GM06990 (cell line): ENCODE measurements at regions not wholly inside any gene's neighbourhood (a gene's known extent, or its start where the extent isn't known, plus 50 kb on each side); places are given as distances from the start of the nearest gene placed in this dataset.

ENCODE experiments used
- DNase-seq: peaks from one replicate; pipeline ENCODE4 v3.0.0-alpha.2; 2011; ENCODE audit not compliant: insufficient read length; ENCODE audit errors: extremely low read depth
- H3K27me3 ChIP-seq: replicated peaks from 2 replicates; pipeline ENCODE4 v1.6.0; 2011; ENCODE audit warnings: low read length; ENCODE audit not compliant: control insufficient read depth, insufficient read depth
- H3K36me3 ChIP-seq: 2 replicates; pipeline ENCODE4 v1.5.1; 2011; ENCODE audit warnings: low read length; ENCODE audit not compliant: control insufficient read depth, insufficient read depth
- H3K4me3 ChIP-seq: replicated peaks from 2 replicates; pipeline ENCODE4 v1.5.1; 2011; ENCODE audit warnings: low read depth, mild to moderate bottlenecking, control low read depth, low read length
- TF ChIP-seq, protein P1 (sequence below): IDR thresholded peaks from 2 replicates; pipeline ENCODE4 v1.5.1; 2011; ENCODE audit warnings: low read length, control low read depth, mild to moderate bottlenecking, inconsistent platforms; ENCODE audit not compliant: insufficient read depth, poor library complexity, severe bottlenecking

DNA sequence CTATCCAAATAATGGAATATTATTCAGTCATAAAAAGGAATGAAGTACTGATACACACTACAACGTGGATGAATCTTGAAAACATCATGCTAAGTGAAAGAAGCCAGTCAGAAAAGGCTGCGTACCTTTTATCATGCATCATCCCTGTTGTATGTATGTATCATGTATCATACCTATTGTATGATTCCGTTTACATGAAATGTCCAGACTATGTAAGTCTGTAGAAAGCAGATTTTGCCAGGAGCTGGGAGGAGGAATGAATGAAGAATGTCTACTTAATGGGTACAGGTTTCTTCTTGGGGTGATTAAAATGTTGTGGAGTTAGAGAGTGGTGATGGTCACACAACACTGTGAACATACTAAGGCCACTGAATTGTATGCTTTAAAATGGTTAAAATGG lies 135.9 kb upstream of the KLF14 start:
- peaks cover 16% of the 10 kb centered on the region for H3K36me3 ChIP-seq
- DNase-seq: no peak
- no peaks in the 10 kb centered on the region for H3K27me3 ChIP-seq
- TF ChIP-seq, protein P1, sequence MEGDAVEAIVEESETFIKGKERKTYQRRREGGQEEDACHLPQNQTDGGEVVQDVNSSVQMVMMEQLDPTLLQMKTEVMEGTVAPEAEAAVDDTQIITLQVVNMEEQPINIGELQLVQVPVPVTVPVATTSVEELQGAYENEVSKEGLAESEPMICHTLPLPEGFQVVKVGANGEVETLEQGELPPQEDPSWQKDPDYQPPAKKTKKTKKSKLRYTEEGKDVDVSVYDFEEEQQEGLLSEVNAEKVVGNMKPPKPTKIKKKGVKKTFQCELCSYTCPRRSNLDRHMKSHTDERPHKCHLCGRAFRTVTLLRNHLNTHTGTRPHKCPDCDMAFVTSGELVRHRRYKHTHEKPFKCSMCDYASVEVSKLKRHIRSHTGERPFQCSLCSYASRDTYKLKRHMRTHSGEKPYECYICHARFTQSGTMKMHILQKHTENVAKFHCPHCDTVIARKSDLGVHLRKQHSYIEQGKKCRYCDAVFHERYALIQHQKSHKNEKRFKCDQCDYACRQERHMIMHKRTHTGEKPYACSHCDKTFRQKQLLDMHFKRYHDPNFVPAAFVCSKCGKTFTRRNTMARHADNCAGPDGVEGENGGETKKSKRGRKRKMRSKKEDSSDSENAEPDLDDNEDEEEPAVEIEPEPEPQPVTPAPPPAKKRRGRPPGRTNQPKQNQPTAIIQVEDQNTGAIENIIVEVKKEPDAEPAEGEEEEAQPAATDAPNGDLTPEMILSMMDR: no peak
- H3K4me3 ChIP-seq: no peak overlapping the region

DNA sequence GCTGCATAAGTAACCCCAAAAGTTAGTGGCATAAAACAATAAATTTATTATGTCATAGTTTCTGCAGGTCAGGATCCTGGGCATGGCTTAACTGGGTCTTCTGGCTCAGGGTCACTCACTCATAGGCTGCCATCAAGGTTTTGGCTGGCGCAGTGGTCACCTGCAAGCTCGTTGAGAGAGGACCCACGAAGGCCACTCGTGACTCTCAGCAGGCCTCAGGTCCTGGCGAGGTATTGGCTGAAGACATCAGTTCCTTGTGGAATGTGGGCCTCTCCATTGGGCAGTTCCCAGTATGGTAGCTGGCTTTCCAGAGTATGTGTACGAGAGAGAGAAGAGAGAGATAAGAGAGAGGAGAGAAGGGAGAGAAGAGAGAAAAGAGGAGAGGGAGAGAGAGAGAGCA lies 138.3 kb upstream of the KLF14 start:
- TF ChIP-seq, protein P1: no peak
- H3K4me3 ChIP-seq: no peak overlapping the region
- no peaks in the 10 kb centered on the region for H3K27me3 ChIP-seq
- no peak for DNase-seq
- H3K36me3 ChIP-seq: peaks cover 20% of the 10 kb centered on the region

DNA sequence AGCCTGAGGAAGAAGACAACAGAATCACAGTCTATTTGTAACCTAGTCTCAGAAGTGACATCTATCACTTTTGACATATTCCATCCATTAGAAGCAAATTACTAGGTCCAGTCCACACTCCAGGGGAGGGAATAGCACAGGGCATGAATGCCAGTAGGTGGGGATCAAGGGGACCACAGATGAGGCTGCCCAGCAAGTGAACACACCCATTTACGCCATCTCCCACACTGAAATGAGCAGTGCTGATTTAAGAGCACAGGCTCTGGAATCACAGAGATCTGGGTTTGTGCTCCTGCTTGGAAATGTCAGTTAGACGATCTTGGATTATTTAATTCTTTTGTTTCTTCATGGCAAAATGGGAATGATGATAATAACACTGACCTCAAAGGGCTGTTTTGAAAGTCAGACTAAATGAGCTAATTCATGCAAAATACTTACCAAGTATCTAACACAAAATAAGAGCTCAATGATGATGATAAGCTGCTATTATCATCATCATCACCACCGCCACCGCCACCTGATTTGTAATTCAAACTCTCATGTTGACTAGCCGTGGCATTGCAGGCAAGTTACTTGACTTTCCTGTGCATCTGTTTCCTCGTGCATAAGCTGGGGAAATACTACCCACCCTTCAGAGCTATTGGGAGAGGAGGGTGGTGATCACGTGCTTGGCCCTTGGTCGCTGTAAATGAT lies 138.9 kb upstream of the KLF14 start:
- TF ChIP-seq, protein P1: no peak
- no peak for DNase-seq
- H3K4me3 ChIP-seq: no peak overlapping the region
- no peaks in the 10 kb centered on the region for H3K27me3 ChIP-seq
- H3K36me3 ChIP-seq: peaks cover 23% of the 10 kb centered on the region

DNA sequence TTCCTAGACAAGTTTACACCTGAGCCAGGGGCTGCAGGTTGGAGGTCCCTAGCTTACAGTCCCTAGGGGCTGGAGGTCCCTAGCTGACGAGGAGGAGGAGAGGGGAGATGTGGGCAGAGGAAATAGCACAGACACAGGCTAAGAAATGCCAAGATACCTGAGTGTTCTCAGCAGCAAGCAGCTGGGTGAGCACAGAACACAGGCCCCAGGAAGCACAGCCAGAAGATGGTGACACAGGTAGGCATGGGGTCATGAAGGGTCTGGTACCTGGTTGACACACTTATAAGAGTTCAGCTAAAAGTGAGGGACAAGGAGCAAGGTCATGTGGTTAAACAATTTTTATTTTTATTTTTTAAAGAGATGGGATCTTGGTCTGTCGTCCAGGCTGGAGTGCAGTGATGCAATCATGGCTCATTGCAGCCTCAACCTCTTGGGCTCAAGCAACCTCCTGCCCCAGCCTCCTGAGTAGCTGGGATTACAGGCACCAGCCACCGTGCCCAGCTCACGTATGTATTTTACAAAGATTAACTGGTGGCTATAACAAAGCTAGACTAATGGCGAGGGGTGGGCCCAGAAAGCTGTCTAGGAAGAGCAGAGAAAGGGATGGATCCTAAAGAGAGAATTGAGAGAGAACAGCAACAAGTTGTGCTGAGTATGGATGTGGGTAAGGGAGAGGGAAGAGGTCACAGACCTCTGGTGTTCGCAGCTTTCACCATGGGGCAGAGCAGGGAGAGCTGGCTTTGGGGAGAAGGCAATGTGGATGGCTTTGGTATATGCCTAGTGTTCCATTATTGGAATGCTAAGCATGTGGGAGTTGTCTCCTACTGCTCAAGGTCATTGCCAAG lies 140.3 kb upstream of the KLF14 start:
- Histone ChIP-seq H3K4me3 (no peak overlapping the region), H3K36me3 (peaks cover 26% of the 10 kb centered on the region), H3K27me3 (no peaks in the 10 kb centered on the region)
- TF ChIP-seq, protein P1: no peak
- DNase-seq: no peak

DNA sequence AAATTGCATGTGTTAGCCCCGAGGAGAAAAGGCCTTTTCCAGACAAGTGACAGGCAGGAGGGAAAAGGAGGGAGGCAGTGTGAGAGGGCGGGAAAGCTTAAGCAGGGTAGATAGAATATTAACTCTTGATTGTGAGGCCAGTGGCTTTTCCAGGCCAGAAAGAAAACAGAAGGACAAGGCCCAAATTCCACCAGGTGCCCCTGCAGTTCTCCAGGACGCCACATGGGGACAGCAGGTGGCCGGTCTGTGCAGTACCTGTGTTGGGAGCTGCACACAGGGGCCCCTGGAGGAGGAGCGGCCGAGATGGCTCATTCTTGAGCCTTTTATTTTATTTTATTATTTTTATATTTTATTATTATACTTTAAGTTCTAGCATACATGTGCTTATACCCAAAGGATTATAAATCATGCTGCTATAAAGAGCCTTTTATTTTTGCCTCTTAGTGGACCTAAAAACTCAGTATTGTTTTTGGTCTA lies 141.3 kb upstream of the KLF14 start:
- no peak for DNase-seq
- Histone ChIP-seq H3K36me3 (peaks cover 28% of the 10 kb centered on the region), H3K27me3 (no peaks in the 10 kb centered on the region), H3K4me3 (no peak overlapping the region)
- TF ChIP-seq, protein P1: peak; percentile 93
